HG02588 (cell line): ENCODE measurements at regions not wholly inside any gene's neighbourhood (a gene's known extent, or its start where the extent isn't known, plus 50 kb on each side); places are given as distances from the start of the nearest gene placed in this dataset.
"Not testable (repeated sequence)": the region's sequence is repeated elsewhere in the genome, so short reads cannot be mapped to it uniquely, and the experiment has no call there.

Experiments used
- ATAC-seq: cut with Tn5 transposase; IDR thresholded peaks from one replicate; pipeline ENCODE4 v1.9.1; 2021; ENCODE audit warnings: mild to moderate bottlenecking, moderate library complexity; ENCODE audit not compliant: unreplicated experiment

GRCh38 chr11:116043059-116043458 lies 538.8 kb upstream of the CADM1 start:
- not testable (repeated sequence) for ATAC-seq

GRCh38 chr11:116042146-116042545 lies 537.9 kb upstream of the CADM1 start:
- no peak for ATAC-seq

DNA sequence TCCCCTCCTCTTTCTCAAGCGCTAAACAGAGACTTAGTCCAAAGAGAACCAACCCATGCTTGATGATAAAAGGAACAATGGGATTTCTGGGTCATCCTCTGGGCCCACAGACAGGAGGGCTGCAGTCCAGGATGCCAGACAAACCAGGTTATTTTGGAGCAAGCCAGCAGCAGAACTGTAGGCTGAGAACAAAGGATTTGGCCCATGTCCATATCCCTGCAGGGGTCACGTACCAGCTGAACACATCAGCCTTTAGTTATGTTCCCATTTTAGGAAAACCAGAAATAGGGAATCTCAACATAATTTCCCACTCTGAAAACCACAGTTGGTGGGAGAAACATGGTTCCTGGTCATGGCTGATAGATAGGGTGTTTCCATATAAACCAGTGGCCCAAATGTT lies 533.6 kb upstream of the CADM1 start:
- no peak for ATAC-seq

- no peak for ATAC-seq
Observed at GRCh38 chr11:116035977-116036376, 531.8 kb upstream of the CADM1 start.

GRCh38 chr11:116033931-116034553 lies 529.8 kb upstream of the CADM1 start:
- no peak for ATAC-seq

GRCh38 chr11:116030697-116031331 lies 526.6 kb upstream of the CADM1 start:
- ATAC-seq: no peak

DNA sequence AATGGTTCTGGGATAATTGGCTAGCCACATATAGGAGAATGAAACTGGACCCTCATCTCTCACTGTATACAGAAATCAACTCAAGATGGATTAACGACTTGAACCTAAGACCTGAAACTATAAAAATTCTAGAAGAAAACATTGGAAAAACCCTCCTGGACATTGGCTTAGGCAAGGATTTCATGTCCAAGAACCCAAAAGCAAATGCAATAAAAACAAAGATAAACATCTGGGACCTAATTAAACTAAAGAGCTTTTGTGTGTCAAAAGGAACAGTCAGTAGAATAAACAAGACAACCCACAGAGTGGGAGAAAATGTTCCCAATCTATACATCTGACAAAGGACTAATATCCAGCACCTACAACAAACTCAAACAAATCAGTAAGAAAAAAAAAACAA lies 524.3 kb upstream of the CADM1 start:
- ATAC-seq: not testable (repeated sequence)

- no peak for ATAC-seq
Observed at GRCh38 chr11:115999437-115999836, 495.2 kb upstream of the CADM1 start.

DNA sequence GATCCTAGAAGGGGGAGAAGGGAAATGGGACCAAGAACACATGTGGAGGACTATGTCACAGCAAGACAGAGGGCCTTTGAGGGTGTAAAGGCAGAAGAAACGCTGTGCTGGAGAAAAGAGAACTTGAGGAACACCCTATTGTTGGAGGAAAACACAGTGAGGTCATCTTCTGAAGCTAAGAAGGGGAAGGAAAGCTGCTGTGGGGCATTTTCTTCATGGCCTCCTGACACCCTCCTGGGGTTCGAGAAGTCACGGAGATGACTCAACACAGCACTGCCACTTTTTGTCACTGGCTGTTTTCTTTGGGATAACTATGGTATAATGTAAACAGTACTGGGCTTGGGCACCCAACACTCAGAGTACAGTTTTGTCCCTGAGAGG lies 492.6 kb upstream of the CADM1 start:
- peak; percentile 31 for ATAC-seq

GRCh38 chr11:115996125-115996807 lies 492.1 kb upstream of the CADM1 start:
- ATAC-seq: peak; percentile 97

DNA sequence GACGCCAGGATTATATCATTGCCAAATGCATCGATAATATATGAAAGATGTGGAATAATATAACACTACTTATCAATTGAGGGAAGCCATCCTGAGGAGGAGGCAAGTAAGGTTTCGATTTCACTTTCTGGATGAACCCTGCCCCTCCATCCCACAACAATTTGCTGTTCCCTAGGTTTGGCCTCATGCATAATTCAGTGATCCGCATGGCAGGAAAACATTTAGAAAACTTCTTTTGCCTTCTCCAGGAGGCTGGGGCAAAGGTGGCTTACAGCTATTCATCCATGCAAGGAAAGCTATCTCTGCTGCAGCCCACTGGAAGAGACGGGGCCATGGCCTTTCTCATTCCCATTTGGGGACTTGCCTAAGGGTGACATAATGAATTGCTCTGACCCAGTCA lies 489.4 kb upstream of the CADM1 start:
- no peak for ATAC-seq

DNA sequence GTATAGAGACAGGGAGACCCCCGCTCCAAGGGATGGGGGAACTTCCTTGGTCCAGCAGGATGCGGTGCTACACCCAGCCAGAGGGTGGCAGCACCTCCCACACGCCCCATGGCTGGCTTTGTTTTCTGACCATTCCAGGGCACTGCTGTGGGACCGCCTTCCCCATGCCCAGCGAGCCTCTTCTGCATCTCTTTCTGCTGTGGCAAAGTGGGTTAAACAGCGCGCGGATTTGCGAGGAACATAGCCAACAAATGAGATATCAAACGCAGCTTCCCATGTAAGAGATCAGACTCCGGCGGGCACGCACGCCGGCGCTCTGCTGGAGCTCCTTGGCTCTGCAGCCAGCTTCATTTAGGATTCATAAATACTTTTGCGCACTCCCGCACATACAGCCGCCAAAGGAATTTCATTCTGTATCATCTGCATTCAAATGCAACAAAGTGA lies 485.8 kb upstream of the CADM1 start:
- no peak for ATAC-seq

DNA sequence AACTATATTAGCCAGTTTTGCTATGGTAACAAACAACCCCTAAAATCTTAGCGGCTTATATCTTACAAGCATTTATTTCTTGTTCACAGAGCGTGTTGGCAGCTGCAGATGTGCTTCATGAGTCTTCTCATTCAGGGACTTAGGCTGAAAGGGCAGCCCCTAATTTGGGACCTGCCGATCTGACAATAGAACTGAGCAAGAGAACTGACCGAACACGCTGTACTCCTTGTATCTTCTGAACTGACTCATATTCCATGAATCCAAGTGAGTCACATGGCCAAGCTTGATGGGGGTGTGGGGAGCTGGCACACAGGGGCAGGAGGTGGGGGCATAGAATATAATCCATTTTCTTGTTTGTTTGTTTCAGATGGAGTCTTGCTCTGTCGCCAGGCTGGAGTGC lies 481.7 kb upstream of the CADM1 start:
- no peak for ATAC-seq

DNA sequence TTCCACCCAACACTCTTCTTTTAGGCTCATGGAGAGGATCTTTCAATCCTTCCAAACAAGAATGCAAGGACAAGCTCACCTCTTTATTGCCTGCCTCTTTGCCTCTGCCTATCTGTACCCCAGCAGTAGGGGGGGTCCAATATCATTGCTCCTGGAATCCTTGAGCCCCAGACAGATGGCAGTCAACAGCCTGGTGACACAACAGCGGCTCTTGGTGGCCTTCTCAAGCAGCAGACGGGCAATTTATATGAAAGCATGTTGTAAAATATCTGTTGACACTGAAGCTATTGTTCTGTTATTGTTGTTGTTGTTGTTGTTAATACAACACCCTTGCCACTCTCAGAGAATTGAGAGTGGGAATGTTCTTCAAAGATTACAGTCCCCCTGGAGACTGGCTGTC lies 480.0 kb upstream of the CADM1 start:
- ATAC-seq: no peak

- no peak for ATAC-seq
Observed at GRCh38 chr11:115982666-115983065, 478.5 kb upstream of the CADM1 start.

DNA sequence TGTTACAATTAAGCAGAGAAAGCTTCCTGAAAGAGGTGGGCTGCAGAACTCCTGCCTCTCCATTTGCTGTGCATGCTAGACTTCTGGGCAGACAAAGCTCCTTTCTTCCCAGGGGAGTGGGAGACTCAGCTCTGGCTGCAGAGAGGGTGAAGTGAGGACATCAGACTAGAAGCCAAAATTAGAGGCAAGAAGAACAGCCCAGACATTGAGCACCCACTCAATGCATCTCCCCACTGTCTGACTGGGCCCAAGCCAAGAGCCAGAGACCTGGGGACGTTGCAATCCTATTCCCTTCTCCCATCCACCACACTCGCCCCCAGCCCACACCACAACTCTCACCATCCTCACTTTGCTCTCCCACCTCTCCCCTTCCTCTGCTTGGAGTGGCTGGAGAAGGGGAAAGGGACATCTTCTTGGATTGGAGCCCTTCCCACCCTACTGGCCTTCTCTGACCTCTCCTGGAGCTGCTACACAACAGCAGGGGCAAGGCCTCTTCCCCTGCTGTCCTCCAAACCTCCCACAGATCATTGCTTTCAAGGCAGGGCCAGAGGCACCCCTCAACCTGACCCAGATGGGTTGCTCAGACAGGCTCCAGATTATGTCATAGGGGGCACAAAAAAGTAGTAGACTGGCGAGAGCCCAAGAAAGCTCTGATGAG lies 477.7 kb upstream of the CADM1 start:
- no peak for ATAC-seq

DNA sequence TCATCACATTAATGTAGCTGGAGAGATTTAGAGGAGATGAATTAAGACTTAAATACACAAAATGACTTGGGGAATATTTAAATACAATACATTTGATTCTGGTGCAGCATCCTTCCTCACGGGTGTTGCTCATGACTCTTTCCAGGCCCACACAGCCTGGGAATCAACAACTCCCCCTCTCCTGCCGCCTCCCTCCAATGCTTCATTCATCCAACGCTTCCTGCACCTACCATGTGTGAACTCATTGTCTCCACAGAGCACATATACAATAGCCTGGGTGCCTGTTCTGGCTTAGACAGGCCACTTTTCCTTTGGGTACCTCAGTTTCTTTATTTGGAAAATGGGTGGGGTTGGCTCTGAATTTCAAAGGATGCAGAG lies 476.9 kb upstream of the CADM1 start:
- ATAC-seq: no peak

DNA sequence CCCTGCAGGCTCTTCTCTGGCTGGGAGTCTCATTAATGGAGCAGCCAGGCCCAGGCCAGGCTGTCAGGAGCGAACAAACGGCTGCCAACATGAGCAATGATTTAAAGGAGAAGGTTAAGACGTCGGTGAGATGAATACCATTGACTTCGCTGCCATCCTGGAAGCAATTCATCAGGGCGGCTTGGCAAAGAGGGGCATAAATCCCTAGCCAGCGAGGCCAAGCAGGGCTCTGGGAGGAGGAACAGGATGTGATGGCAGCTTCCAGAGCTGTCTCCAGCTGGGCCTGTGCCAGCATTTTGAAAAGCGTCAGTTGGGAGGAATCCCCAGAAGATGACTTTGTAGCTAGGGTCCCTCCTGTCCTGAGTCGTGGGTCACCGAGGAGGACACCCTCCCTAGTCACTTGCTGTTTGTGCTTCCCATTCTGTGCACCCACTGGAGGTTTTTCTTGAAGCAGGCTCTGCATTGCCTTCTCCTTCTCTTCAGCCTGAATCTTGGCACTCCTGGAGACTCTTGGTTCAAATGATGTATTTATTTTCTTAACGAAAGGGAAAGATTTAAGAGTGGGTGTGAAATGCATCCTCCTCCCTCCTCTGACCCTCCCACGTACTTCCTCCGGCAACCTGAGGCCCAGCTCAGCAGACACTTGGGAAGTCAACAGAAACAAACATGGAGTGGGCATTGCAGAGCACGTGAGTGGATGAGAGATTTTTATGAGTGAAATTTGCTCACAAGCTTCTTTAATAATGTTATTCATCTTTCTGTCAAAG lies 476.3 kb upstream of the CADM1 start:
- ATAC-seq: no peak

GRCh38 chr11:115974703-115975102 lies 470.5 kb upstream of the CADM1 start:
- ATAC-seq: no peak

DNA sequence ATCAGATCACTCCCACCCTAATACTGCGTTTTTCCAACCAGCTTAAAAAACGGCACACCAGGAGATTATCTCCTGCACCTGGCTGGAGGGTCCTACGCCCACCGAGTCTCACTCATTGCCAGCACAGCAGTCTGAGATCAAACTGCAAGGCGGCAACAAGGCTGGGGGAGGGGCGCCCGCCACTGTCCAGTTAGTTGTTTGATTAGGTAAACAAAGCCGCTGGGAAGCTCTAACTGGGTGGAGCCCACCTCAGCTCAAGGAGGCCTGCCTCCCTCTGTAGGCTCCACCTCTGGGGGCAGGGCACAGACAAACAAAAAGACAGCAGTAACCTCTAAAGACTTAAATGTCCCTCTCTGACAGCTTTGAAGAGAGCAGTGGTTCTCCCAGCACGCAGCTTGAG lies 463.0 kb upstream of the CADM1 start:
- not testable (repeated sequence) for ATAC-seq
